Ovary (tissue), 7 donors: ENCODE measurements at regions not wholly inside any gene's neighbourhood (a gene's known extent, or its start where the extent isn't known, plus 50 kb on each side); places are given as distances from the start of the nearest gene placed in this dataset.

ENCODE experiments used
- DNase-seq, 5 donors: peaks; one replicate each; pipeline ENCODE4 v3.0.0-alpha.2; 2019 to 2020
- H3K27ac ChIP-seq, 2 donors: fragments of 200-600 bp; one replicate each; pipeline versions ENCODE4 v1.5.1 to v1.8.0; 2019 to 2022
- H3K27me3 ChIP-seq: fragments of 200-600 bp; one replicate; pipeline ENCODE4 v1.8.0; 2022
- H3K36me3 ChIP-seq: fragments of 200-600 bp; sonication (generic); one replicate; pipeline ENCODE4 v1.5.1; 2019
- H3K4me1 ChIP-seq: one replicate; pipeline ENCODE4 v1.8.1; 2013; ENCODE audit warnings: mild to moderate bottlenecking, moderate library complexity; ENCODE audit not compliant: insufficient read depth
- H3K4me3 ChIP-seq: fragments of 200-600 bp; sonication (generic); one replicate; pipeline ENCODE4 v1.5.1; 2017
- H3K9me3 ChIP-seq, 2 donors: fragments of 200-600 bp in 1 of 2; sonication (generic) in 1 of 2; one replicate each; pipeline versions ENCODE4 v1.5.1 to v1.8.1; 2013 to 2019; ENCODE audit warnings: mild to moderate bottlenecking in 1 of 2, moderate library complexity in 1 of 2
- CTCF ChIP-seq, 3 donors: fragments of 450-650 bp in 2 of 3; fragments of 200-600 bp in 1 of 3; IDR thresholded peaks; one replicate each; pipeline versions ENCODE4 v1.5.1 to v1.8.0; 2016 to 2022; ENCODE audit warnings: antibody characterized with exemption in 3 of 3, mild to moderate bottlenecking in 1 of 3
- EP300 ChIP-seq: sonication (generic); formaldehyde crosslinking; IDR thresholded peaks from one replicate; pipeline ENCODE4 v1.6.1; 2017; ENCODE audit warnings: antibody characterized with exemption
- POLR2A ChIP-seq: fragments of 450-650 bp; IDR thresholded peaks from one replicate; pipeline ENCODE4 v1.6.1; 2017; ENCODE audit warnings: antibody characterized with exemption, mild to moderate bottlenecking, moderate library complexity
- WGBS, 3 donors: extraction: QIAGEN DNeasy Blood & Tissue Kit in 1 of 3; methylation state at CpG; one replicate each; pipeline versions ENCODE4 v1.1.5 to v1.1.7; 2013 to 2017; 5-methylcytosine and 5-hydroxymethylcytosine counted together
- intact Hi-C, 4 donors: fragments of 100-400 bp; cut with DNase I; formaldehyde crosslinking; loops; one replicate each; pipeline versions ENCODE4 v1.11.0 to v1.15.1; 2022 to 2023
- donor health status: DM: no; HTN: no; CAD: no; lungs with moderate emphysema.
- donor health status: DM: no; HTN: no; CAD: no.
- donor health status: Bipolar disorder and iron deficiency.
- donor health status: DM: no; HTN: no; CAD: no.
- donor health status: DM: yes; HTN: yes; CAD: no.

- no peak overlapping the region for H3K27ac ChIP-seq
- TF ChIP-seq POLR2A (no peak), CTCF (IDR thresholded peaks at IDR 0.05) (no peak), EP300 (no peak)
- DNase-seq = no peak
- no peaks in the 10 kb centered on the region for H3K4me1 ChIP-seq
- no peak overlapping the region for H3K4me3 ChIP-seq
- H3K9me3 ChIP-seq = no peaks in the 10 kb centered on the region
- intact Hi-C loops = no loop called here
- no peaks in the 10 kb centered on the region for H3K27me3 ChIP-seq
- no peaks in the 10 kb centered on the region for H3K36me3 ChIP-seq
Measured at GRCh38 chr6:78153976-78154375, 501.1 kb downstream of the MEI4 start.

GRCh38 chr6:78157606-78158005 lies 504.8 kb downstream of the MEI4 start:
- H3K9me3 ChIP-seq = no peaks in the 10 kb centered on the region
- no peak for TF ChIP-seq CTCF (IDR thresholded peaks at IDR 0.05)
- no peak for TF ChIP-seq EP300
- TF ChIP-seq POLR2A = no peak
- no peak overlapping the region for H3K4me3 ChIP-seq
- H3K36me3 ChIP-seq = no peaks in the 10 kb centered on the region
- 65 to 85% (median 73%) methylated on average over 2 of the region's 2 CpGs for WGBS, 3 donors
- H3K4me1 ChIP-seq = no peaks in the 10 kb centered on the region
- intact Hi-C loops = no loop called here
- H3K27me3 ChIP-seq = no peaks in the 10 kb centered on the region
- no peak for DNase-seq
- no peak overlapping the region for H3K27ac ChIP-seq

- H3K27ac ChIP-seq = no peak overlapping the region
- 71 to 79% (median 73%) methylated on average over 2 of the region's 2 CpGs for WGBS, 3 donors
- H3K4me1 ChIP-seq = no peaks in the 10 kb centered on the region
Measured at GRCh38 chr6:78188891-78189290, 536.1 kb downstream of the MEI4 start.

GRCh38 chr6:78192057-78192456 lies 539.2 kb downstream of the MEI4 start:
- Histone ChIP-seq H3K4me1 (no peaks in the 10 kb centered on the region), H3K4me3 (no peak overlapping the region), H3K27ac (no peak overlapping the region), H3K9me3 (no peaks in the 10 kb centered on the region), H3K36me3 (no peaks in the 10 kb centered on the region), H3K27me3 (no peaks in the 10 kb centered on the region)
- TF ChIP-seq EP300 = no peak
- TF ChIP-seq POLR2A = no peak
- 61 to 75% (median 68%) methylated on average over 1 of the region's 1 CpG for WGBS, 3 donors
- intact Hi-C loops = no loop called here
- no peak for DNase-seq

More at GRCh38 chr6:78188891-78189290, 536.1 kb downstream of the MEI4 start:
- no peaks in the 10 kb centered on the region for H3K27me3 ChIP-seq
- no peaks in the 10 kb centered on the region for H3K36me3 ChIP-seq
- DNase-seq = no peak
- no peak overlapping the region for H3K4me3 ChIP-seq
- intact Hi-C loops = no loop called here
- no peaks in the 10 kb centered on the region for H3K9me3 ChIP-seq
- TF ChIP-seq CTCF (IDR thresholded peaks at IDR 0.05) = no peak
- TF ChIP-seq EP300 = no peak
- no peak for TF ChIP-seq POLR2A

- no peak for DNase-seq
- Histone ChIP-seq H3K4me3 (no peak overlapping the region), H3K4me1 (no peaks in the 10 kb centered on the region), H3K27me3 (no peaks in the 10 kb centered on the region), H3K27ac (no peak overlapping the region), H3K9me3 (no peaks in the 10 kb centered on the region), H3K36me3 (no peaks in the 10 kb centered on the region)
- WGBS, 3 donors = 65 to 75% (median 71%) methylated on average over 5 of the region's 5 CpGs
- intact Hi-C loops = no loop called here
- no peak for TF ChIP-seq CTCF (IDR thresholded peaks at IDR 0.05)
- no peak for TF ChIP-seq POLR2A
- no peak for TF ChIP-seq EP300
Measured at GRCh38 chr6:78199044-78199443, 546.2 kb downstream of the MEI4 start.
